ENCODE measurements at regions not wholly inside any gene's neighbourhood (a gene's known extent, or its start where the extent isn't known, plus 50 kb on each side); places are given as distances from the start of the nearest gene placed in this dataset.

GRCh38 chr2:19690429-19690828, 211.4 kb downstream of the TTC32 start:
- Histone ChIP-seq H3K4me3 (ENCODE audit: low read length) (no peak overlapping the region), H3K9me2 (replicated peaks; ENCODE audit: insufficient read depth, low read length) (no peaks in the 10 kb centered on the region), H3K4me1 (ENCODE audit: low read length) (no peaks in the 10 kb centered on the region), H3K9me3 (replicated peaks; ENCODE audit: insufficient read depth, low read length) (no peaks in the 10 kb centered on the region), H3K27ac (ENCODE audit: low read length) (no peak overlapping the region), H3K4me2 (ENCODE audit: low read depth, low read length) (no peak overlapping the region), H3K79me2 (ENCODE audit: low read length) (no peaks in the 10 kb centered on the region), H3K27me3 (replicated peaks; ENCODE audit: insufficient read depth, low read length) (no peaks in the 10 kb centered on the region), H3K9ac (ENCODE audit: low read length) (no peak overlapping the region), H2AFZ (ENCODE audit: low read length) (no peak overlapping the region), H4K20me1 (ENCODE audit: insufficient read depth, low read length) (no peaks in the 10 kb centered on the region), H3K36me3 (replicated peaks; ENCODE audit: insufficient read depth, low read length) (no peaks in the 10 kb centered on the region), H3F3A (ENCODE audit: insufficient read depth, low read length) (no peaks in the 10 kb centered on the region)
- DNase-seq = no peak
- TF ChIP-seq CTCF (IDR thresholded peaks at IDR 0.05; ENCODE audit: low read length) = no peak

- Histone ChIP-seq H3K4me1 (ENCODE audit: low read length) (no peaks in the 10 kb centered on the region), H3K79me2 (ENCODE audit: low read length) (no peaks in the 10 kb centered on the region), H3K4me2 (ENCODE audit: low read depth, low read length) (no peak overlapping the region), H3F3A (ENCODE audit: insufficient read depth, low read length) (no peaks in the 10 kb centered on the region), H3K9ac (ENCODE audit: low read length) (no peak overlapping the region), H2AFZ (ENCODE audit: low read length) (no peak overlapping the region), H4K20me1 (ENCODE audit: insufficient read depth, low read length) (no peaks in the 10 kb centered on the region), H3K4me3 (ENCODE audit: low read length) (no peak overlapping the region), H3K27ac (ENCODE audit: low read length) (no peak overlapping the region), H3K9me2 (replicated peaks; ENCODE audit: insufficient read depth, low read length) (no peaks in the 10 kb centered on the region), H3K27me3 (replicated peaks; ENCODE audit: insufficient read depth, low read length) (no peaks in the 10 kb centered on the region), H3K36me3 (replicated peaks; ENCODE audit: insufficient read depth, low read length) (no peaks in the 10 kb centered on the region), H3K9me3 (replicated peaks; ENCODE audit: insufficient read depth, low read length) (no peaks in the 10 kb centered on the region)
- no peak for DNase-seq
- no peak for TF ChIP-seq CTCF (IDR thresholded peaks at IDR 0.05; ENCODE audit: low read length)
- no peak for TF ChIP-seq EZH2phosphoT487 (IDR thresholded peaks at IDR 0.05; ENCODE audit: low read length)
- TF ChIP-seq EZH2 (optimal IDR thresholded peaks at IDR 0.05; ENCODE audit: low read depth, low read length) = no peak
Observed at GRCh38 chr2:19689646-19690168, 212.1 kb downstream of the TTC32 start.

DNA sequence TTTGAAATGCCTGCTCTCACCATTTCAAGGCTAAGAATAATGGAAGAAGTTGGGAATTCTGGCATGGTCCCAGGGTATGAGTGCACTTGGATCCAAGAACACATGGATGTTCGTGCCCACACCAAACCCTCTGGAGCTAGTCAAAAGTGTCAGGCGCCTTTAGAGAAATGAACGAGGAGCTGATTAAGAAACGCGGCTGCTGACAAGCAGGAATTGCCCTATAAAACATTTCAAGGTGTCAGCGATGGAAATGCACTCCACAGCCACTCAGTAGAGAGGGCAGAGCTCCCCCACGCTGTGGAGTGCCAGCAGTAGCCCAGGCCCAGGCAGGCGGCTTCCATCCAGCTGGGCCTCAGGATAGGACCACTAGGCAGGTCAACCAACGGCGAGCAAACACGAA, 213.7 kb downstream of the TTC32 start:
- Histone ChIP-seq H3K79me2 (ENCODE audit: low read length) (no peaks in the 10 kb centered on the region), H3K4me2 (ENCODE audit: low read depth, low read length) (no peak overlapping the region), H3K36me3 (replicated peaks; ENCODE audit: insufficient read depth, low read length) (no peaks in the 10 kb centered on the region), H3F3A (ENCODE audit: insufficient read depth, low read length) (no peaks in the 10 kb centered on the region), H3K27me3 (replicated peaks; ENCODE audit: insufficient read depth, low read length) (no peaks in the 10 kb centered on the region), H3K27ac (ENCODE audit: low read length) (no peak overlapping the region), H3K9me2 (replicated peaks; ENCODE audit: insufficient read depth, low read length) (no peaks in the 10 kb centered on the region), H4K20me1 (ENCODE audit: insufficient read depth, low read length) (no peaks in the 10 kb centered on the region), H2AFZ (ENCODE audit: low read length) (no peak overlapping the region), H3K4me1 (ENCODE audit: low read length) (no peaks in the 10 kb centered on the region), H3K4me3 (ENCODE audit: low read length) (no peak overlapping the region), H3K9me3 (replicated peaks; ENCODE audit: insufficient read depth, low read length) (no peaks in the 10 kb centered on the region), H3K9ac (ENCODE audit: low read length) (no peak overlapping the region)
- TF ChIP-seq EZH2phosphoT487 (IDR thresholded peaks at IDR 0.05; ENCODE audit: low read length) (no peak), EZH2 (optimal IDR thresholded peaks at IDR 0.05; ENCODE audit: low read depth, low read length) (no peak), CTCF (IDR thresholded peaks at IDR 0.05; ENCODE audit: low read length) (no peak)
- no peak for DNase-seq

Measured in MM.1S (cell line).